Left lung (tissue), 4 donors: ENCODE measurements at regions not wholly inside any gene's neighbourhood (a gene's known extent, or its start where the extent isn't known, plus 50 kb on each side); places are given as distances from the start of the nearest gene placed in this dataset.

ENCODE experiments used
- ATAC-seq: fragments of 200-7000 bp; cut with Tn5 transposase; one replicate; pipeline ENCODE4 v1.9.1; 2020; ENCODE audit warnings: moderate library complexity
- DNase-seq, 4 donors: peaks; one replicate each; pipeline ENCODE4 v3.0.0-alpha.2; 2013 to 2020
- H3K27ac ChIP-seq, 2 donors: fragments of 200-600 bp; sonication (generic) in 1 of 2; one replicate each; pipeline versions ENCODE4 v1.5.0 to v1.8.0; 2020 to 2021
- H3K27me3 ChIP-seq, 2 donors: fragments of 200-600 bp; sonication (generic) in 1 of 2; one replicate each; pipeline versions ENCODE4 v1.5.0 to v1.8.0; 2020 to 2021
- H3K36me3 ChIP-seq, 2 donors: fragments of 200-600 bp; sonication (generic) in 1 of 2; one replicate each; pipeline versions ENCODE4 v1.5.0 to v1.8.0; 2020 to 2021
- H3K4me1 ChIP-seq, 2 donors: fragments of 200-600 bp; one replicate each; pipeline ENCODE4 v1.8.0; 2021
- H3K4me3 ChIP-seq, 2 donors: fragments of 200-600 bp; sonication (generic) in 1 of 2; one replicate each; pipeline versions ENCODE4 v1.5.0 to v1.8.0; 2020 to 2021; ENCODE audit warnings: mild to moderate bottlenecking in 1 of 2
- H3K9me3 ChIP-seq, 2 donors: fragments of 200-600 bp; sonication (generic) in 1 of 2; one replicate each; pipeline versions ENCODE4 v1.5.0 to v1.8.0; 2020 to 2021
- CTCF ChIP-seq, 2 donors: fragments of 200-600 bp; sonication (generic) in 1 of 2; IDR thresholded peaks; one replicate each; pipeline versions ENCODE4 v1.5.0 to v1.8.0; 2021; ENCODE audit warnings: antibody characterized with exemption in 2 of 2
- intact Hi-C, 2 donors: fragments of 100-400 bp; cut with DNase I; formaldehyde crosslinking; loops; one replicate each; pipeline versions ENCODE4 v1.11.2 to v1.14.2; 2022
- donor health status: DM: no; HTN: yes; CAD: no.
- donor health status: DM: no; HTN: no; CAD: no.

GRCh38 chr14:97443412-97443811, 646.2 kb downstream of the VRK1 start:
- H3K4me1 ChIP-seq: no peaks in the 10 kb centered on the region
- DNase-seq: no peak
- no peaks in the 10 kb centered on the region for H3K9me3 ChIP-seq
- H3K27me3 ChIP-seq: no peaks in the 10 kb centered on the region
- H3K27ac ChIP-seq: no peak overlapping the region
- no peak overlapping the region for H3K4me3 ChIP-seq
- no peak for ATAC-seq
- TF ChIP-seq CTCF (IDR thresholded peaks at IDR 0.05): no peak
- no peaks in the 10 kb centered on the region for H3K36me3 ChIP-seq
- intact Hi-C loops: no loop called here

GRCh38 chr14:97444248-97444647, 647.1 kb downstream of the VRK1 start:
- Histone ChIP-seq H3K4me1 (no peaks in the 10 kb centered on the region), H3K36me3 (no peaks in the 10 kb centered on the region)

GRCh38 chr14:97445367-97445766, 648.2 kb downstream of the VRK1 start:
- Histone ChIP-seq H3K9me3 (no peaks in the 10 kb centered on the region), H3K27ac (no peak overlapping the region), H3K36me3 (no peaks in the 10 kb centered on the region), H3K27me3 (no peaks in the 10 kb centered on the region), H3K4me1 (no peaks in the 10 kb centered on the region), H3K4me3 (no peak overlapping the region)
- intact Hi-C loops: no loop called here
- TF ChIP-seq CTCF (IDR thresholded peaks at IDR 0.05): no peak
- DNase-seq (no peak), ATAC-seq (no peak)

More at GRCh38 chr14:97444248-97444647, 647.1 kb downstream of the VRK1 start:
- no peak for DNase-seq
- intact Hi-C loops: no loop called here
- TF ChIP-seq CTCF (IDR thresholded peaks at IDR 0.05): no peak
- Histone ChIP-seq H3K4me3 (no peak overlapping the region), H3K27me3 (no peaks in the 10 kb centered on the region), H3K27ac (no peak overlapping the region), H3K9me3 (no peaks in the 10 kb centered on the region)
- no peak for ATAC-seq

- H3K27me3 ChIP-seq: no peaks in the 10 kb centered on the region
- no peak for DNase-seq
- intact Hi-C loops: no loop called here
- H3K27ac ChIP-seq: no peak overlapping the region
- no peaks in the 10 kb centered on the region for H3K9me3 ChIP-seq
- no peaks in the 10 kb centered on the region for H3K36me3 ChIP-seq
- no peak for TF ChIP-seq CTCF (IDR thresholded peaks at IDR 0.05)
- no peak overlapping the region for H3K4me3 ChIP-seq
- no peak for ATAC-seq
- H3K4me1 ChIP-seq: no peaks in the 10 kb centered on the region
Measured at GRCh38 chr14:97446087-97446486, 648.9 kb downstream of the VRK1 start.

- TF ChIP-seq CTCF (IDR thresholded peaks at IDR 0.05): no peak
- no peak for DNase-seq
- H3K27ac ChIP-seq: no peak overlapping the region
- H3K27me3 ChIP-seq: peaks cover 0 to 14% of the 10 kb centered on the region in 2 donors
- H3K36me3 ChIP-seq: no peaks in the 10 kb centered on the region
- no peaks in the 10 kb centered on the region for H3K9me3 ChIP-seq
- no peaks in the 10 kb centered on the region for H3K4me1 ChIP-seq
- no peak for ATAC-seq
- intact Hi-C loops: no loop called here
- no peak overlapping the region for H3K4me3 ChIP-seq
Measured at GRCh38 chr14:97452314-97452713, 655.1 kb downstream of the VRK1 start.
